GM19351 (cell line): ENCODE measurements at regions not wholly inside any gene's neighbourhood (a gene's known extent, or its start where the extent isn't known, plus 50 kb on each side); places are given as distances from the start of the nearest gene placed in this dataset.
A peak's percentile ranks its signal among the peaks of the same experiment; 100 is the strongest.
"Not testable (repeated sequence)": the region's sequence is repeated elsewhere in the genome, so short reads cannot be mapped to it uniquely, and the experiment has no call there.

Source experiments
- ATAC-seq: cut with Tn5 transposase; IDR thresholded peaks from one replicate; pipeline ENCODE4 v1.9.1; 2021; ENCODE audit warnings: mild to moderate bottlenecking, moderate library complexity; ENCODE audit not compliant: unreplicated experiment

DNA sequence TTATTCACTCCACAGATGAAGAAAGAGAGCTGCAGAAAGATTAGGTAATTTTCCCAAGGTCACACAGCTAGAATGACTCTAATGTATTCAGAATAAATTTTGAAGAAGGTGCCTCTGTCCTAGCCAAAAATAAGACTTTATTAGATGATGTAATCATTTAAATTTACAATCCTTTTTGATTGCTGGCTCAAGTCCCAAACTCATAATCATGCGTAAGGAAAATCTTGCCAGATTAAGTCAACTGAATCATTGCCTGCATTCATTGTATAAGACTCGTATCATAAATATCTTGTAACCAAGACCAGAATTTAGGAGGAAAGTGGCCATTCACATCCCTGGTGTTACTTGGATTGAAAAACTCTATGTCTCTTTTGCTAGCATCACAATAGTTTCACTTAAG lies 53.1 kb upstream of the STK39 start:
- no peak for ATAC-seq

GRCh38 chr2:168304024-168304681 lies 56.8 kb upstream of the STK39 start:
- ATAC-seq: no peak

DNA sequence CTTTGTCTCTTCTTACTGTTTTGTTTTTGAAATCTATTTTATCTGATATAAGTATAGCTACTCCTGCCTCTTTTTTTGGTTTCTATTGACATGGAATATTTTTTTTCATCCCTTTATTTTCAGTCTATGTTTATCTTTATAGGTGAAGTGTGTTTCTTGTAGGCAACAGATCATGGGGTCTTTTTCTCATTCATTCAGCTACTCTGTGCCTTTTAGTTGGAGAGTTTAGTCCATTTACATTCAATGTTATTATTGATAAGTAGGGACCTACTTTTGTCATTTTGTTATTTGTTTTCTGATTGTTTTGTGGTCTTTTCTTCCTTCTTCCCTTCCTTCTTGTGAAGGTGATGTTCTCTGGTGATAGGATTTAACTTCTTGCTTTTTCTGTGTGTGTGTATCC lies 60.0 kb upstream of the STK39 start:
- no peak for ATAC-seq

DNA sequence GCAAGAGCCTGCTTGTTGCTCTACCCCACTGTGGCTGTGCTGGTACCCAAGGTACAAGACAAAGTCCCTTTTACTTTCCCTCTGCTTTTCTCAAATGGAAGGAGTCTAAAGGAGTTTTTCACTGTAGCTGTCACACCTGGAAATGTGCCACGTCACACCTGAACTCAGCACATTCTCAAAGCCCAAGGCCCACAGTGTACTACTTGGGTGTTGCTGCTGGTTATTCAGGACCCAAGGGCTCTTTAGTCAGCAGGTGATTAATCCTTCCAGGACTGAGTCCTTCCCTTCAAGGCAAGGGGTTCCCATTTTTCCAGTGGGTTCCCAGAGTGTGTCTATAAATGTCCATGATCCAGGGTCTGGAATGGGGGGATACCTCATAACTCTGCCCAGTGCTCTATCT lies 63.2 kb upstream of the STK39 start:
- ATAC-seq: no peak

DNA sequence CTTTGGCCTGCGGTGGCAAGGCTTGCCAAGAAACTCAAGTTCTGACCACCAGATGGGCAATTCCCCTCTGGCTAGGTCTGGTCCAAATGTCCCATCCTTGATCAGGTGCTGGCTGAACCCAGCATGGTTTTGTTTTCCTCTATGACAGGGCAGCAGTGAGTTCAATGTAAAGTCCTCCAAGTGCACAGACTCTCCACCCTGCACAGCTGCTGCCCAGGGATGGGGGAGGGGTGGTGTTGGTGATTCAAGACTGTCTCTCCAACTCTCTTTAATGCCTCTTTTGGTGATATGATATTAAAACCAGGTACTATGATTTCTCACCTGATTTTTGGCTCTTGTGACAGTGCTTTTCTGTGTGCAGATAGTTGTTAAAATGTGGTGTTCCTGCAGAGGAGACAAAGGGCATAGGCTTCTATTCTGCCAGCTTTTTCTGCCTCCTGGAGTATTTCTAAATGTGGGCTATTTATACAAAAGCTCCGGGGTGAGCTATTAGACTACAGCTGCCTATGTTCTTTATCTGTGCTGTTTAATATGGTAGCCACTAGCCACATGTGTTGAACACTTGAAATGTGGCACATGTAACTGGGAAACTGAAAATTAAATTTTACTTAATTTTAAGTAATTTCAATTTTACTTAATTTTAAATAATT lies 64.0 kb upstream of the STK39 start:
- ATAC-seq: no peak

DNA sequence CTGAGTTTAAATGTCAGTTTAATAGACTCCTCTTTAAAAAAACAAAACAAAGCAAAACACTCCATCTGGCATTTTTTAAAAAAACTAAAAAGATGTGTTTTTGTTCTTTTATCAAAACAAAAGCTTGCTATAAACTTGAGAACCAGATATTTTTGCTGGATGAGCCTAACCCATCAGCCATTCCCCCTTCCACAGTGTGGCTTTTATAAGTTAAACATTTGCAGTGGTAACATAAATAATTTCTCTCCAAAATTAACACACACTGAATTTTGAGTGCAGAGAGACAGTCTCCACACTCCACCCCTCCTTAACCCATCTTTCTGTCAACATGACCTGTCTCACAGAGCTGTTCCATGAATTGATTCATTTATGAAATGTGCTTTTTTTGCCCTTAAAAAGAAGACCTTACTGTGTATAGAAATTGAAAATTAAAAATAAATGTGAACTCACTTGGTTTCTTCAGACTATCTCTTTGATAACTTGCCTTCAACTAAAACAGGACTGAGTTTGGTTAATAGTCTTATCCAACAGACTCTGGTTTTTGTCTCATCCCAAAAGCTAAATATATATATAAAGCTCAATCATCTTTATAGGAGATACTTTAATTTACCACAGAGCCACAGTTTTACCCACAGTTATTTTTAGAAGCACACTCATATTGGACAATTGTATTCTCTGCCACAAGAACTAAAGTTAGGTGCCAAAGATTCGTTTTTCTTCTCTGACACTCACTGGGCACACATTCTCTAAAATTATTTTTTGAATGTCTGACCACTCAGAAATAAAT lies 64.8 kb upstream of the STK39 start:
- no peak for ATAC-seq

DNA sequence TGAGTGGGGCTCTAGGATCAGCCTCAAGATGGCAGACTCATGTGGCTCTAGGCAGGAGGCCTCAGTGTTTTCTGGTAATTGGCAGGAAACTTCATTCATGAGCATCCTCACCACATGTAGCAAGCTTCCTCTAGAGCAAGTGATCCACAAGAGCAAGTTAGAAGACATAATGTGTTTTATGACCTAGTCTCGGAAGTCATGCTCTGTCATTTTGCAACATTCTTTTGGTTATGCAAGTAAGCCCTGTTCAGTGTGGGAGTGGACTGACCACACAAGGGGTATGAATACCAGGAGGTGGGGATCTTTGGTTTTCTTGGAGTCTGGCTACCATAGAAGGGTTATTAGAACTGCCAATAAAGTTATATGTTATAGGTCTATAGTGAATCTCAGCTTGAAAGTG lies 66.8 kb upstream of the STK39 start:
- ATAC-seq: no peak

DNA sequence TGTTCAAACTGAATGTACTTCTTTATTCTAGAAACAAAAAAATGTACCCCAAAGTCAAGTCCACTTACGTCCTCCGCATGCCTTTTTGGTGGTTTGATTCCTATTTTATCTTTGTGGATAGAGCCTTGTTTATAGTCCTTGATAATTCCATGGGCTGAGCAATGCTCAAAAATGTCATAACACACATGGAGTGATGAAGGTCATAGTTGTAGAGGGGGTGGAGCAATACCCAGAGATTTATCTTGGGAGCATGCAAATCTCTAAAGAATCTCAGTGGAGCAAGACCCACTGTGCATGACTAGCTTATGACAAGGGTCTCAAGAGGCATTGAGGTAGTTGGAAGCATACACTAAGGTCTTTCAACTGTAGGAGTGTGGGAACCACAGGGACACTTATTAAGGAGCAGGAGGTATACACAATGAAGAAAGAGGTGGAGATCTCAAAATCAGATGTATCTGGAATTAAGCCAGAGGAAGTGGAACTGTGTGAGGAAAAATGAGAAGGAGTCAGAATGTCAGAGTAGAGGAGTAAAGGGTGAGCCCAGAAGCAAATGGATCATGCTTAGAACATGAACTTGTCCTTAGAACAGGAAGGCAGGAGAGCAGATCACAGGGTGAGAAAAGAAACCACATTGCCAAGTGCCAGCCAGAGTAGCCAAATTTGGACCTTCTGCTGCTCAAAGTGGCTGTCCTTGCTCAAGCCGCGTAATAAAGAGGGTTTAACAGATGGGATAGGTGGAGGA lies 68.1 kb upstream of the STK39 start:
- ATAC-seq: no peak

- ATAC-seq: no peak
Observed at GRCh38 chr2:168316073-168316440, 68.7 kb upstream of the STK39 start.

GRCh38 chr2:168317282-168317681 lies 69.9 kb upstream of the STK39 start:
- ATAC-seq: no peak

DNA sequence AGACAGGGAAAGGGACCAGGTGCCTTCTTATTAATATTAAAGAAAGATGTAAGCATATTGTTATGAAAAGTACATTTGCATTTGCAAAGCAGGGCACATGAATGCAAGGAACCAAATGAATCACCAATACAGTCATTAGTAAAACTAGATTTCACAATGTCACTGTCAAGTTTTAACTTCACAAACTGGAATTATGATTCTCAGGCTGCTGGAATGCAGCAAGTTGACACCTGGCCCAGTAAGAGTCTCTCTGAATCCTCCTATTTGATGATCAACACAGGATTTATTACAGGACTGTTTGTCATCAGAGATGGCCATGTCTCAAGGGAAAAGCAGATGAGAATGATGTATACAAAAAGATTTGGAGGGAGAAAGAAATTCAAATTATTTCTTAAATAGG lies 72.9 kb upstream of the STK39 start:
- ATAC-seq: no peak

DNA sequence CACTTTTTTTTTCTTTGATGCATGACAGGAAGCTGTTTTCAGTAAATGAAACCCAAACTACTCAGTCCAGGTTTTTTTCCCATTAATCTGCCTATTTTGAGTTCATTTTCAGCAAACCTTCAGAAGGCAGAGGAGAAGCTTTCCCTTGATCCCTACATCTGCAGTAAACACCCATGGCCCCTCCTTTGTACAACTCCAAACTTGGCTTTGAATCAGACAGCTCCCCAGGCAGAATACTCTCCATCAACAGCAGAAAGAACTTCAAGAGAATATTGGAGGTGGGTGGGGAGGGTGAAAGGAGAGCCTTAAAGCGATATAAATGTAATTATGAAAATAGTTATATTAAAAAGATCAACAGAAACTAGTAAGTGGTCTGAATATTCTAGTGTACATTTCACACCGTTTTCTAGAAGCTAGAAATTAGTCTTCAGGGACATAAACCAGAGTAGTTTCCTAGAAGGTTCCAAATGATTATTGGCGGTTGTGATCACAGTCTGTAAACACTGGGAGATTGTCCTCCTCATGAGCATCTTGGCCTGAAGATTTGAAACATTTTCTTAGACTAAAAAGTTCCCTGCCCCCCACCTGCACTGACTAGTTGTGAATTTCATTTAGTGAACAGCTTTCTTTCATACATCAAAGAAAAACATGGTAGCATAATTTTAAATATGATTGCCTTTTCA lies 75.1 kb upstream of the STK39 start:
- ATAC-seq: no peak

DNA sequence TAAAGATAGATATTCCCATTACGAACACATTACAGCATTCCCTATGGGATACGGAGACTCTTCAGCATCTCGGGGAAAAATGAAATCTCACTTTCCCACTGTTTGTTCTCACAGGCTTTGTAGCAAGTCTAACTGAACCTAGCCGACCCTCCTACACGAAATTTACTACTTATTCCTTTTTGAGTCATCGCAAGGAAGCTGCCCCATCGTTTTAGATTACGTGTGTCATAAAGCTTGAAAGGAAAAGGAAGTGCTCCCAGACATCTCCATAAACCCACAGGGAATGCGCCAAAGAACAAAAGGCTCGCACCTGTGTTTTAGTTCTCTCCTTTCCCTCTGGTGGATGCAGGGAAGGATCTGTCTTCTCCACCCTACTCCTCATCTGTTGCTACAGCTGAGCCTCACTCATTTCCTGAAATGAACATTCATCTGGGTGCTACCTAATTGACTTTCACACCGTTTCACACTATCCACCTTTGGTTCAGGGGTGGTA lies 76.2 kb upstream of the STK39 start:
- ATAC-seq: peak; percentile 48

- ATAC-seq: no peak
Observed at GRCh38 chr2:168326572-168326971, 79.2 kb upstream of the STK39 start.

DNA sequence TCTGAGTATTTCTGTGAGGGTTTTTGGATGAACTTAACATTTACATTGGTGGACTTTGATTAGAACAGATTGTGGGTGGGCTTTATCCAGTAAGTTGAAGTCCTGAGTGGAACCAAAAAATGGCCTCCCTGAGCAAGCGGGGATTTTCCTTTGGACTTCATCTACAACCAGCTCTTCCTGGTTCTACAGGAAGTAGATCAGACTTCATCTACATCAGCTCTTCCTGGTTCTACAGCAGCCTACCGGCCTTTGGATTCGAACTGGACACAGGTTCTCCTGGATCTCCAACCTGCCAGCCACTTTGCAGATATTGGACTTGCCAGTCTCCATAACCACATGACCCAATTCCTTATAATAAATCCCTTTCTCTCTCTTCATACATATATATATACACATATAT lies 79.9 kb upstream of the STK39 start:
- no peak for ATAC-seq

DNA sequence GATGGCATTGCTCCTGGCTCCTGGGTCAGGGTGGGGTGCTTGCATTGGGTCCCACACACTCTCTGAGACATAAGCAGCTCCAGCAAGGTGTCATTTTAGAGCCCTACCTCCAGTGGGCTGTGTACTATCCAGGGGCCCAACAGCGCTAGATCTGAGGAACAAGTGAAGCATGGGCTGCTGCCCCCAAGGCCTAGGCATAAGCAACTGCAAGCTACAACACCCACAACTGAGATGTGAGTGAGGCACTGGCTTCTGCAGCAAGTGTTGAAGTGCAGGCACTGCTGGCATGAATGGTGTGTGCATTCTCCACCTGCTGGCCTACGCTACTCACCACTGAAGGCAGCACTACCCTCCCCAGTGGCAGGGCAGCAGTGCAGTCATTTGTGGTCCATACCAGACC lies 81.0 kb upstream of the STK39 start:
- no peak for ATAC-seq

DNA sequence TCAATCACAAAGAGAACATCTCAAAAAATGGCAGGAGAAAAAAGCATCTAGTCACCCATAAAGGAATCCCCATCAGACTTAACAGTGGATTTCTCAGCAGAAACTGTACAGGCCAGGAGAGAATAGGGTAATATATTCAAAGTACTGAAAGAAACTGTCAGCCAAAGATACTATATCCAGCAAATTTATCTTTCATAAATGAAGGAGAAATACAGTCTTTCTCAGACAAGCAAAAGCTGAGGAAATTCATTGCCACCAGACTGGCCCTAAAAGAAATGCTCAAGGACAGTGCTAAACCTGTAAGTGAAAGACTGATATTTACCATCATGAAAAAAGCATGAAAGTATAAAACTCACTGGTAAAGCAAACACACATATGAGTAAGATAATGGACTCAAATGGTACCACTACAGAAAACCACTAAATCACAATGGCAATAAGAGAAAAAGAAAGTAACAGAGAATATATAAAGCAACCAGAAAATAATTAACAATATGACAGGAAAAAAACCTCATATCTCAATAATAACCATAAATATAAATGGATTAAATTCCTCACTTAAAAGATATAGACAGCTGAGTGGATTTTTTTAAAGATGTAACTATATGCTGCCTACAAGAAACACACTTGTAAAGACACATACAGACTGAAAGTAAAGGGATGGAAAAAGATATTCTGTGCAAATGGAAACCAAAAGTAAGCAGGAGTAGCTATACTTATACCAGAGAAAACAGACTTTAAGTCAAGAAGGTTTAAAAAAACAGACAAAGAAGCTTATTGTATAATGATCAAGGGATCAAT lies 83.4 kb upstream of the STK39 start:
- ATAC-seq: no peak

- not testable (repeated sequence) for ATAC-seq
Observed at GRCh38 chr2:168335254-168335653, 87.9 kb upstream of the STK39 start.

- peak; percentile 95 for ATAC-seq
Observed at GRCh38 chr2:168336786-168337388, 89.5 kb upstream of the STK39 start.

DNA sequence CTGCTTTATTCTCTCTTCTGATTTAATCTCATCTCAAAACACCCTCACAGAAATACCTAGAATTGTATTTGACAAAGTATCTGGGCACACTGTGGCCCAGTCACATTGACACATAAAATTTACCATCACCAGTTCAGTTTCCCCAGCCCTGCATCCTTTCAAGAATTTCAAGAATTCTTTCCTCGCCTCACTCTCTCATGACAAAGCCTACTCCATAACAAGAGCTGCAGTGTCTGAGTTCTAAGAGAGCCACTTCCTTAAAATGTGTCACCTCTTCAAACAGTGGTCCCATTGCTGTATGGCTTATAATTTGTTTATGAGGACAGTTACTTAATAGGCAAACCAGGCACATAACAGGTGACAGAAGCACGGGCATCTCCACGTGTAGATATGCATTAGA lies 90.9 kb upstream of the STK39 start:
- no peak for ATAC-seq
